ENCODE measurements at regions not wholly inside any gene's neighbourhood (a gene's known extent, or its start where the extent isn't known, plus 50 kb on each side); places are given as distances from the start of the nearest gene placed in this dataset.
A peak's percentile ranks its signal among the peaks of the same experiment; 100 is the strongest.

GRCh38 chr10:33813415-33813814 is 478.9 kb upstream of the NRP1 start:
- no peak for DNase-seq (ENCODE audit: low spot score)

- no peak for DNase-seq (ENCODE audit: low spot score)
Observed at GRCh38 chr10:33812586-33812985, 478.1 kb upstream of the NRP1 start.

DNA sequence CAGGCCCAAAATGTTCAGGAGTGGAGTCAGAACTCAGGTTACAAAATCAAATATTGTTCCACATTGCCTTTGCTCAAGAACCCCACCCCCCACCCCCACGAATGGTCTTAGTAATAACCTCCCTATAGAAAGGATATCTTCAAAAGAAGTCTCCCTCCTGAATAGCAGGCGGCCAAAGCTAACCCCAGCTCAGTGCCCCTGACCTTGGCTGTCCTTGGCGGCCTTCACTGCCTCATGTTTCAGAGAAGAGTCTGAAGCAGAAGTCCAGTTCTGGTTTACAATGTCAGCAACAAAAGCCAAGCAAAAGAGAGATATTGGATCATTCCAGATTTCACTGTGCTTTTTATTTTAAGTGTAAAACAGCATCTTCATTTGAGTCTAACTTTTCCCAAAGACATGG is 476.5 kb upstream of the NRP1 start:
- DNase-seq (ENCODE audit: low spot score): no peak

- no peak for DNase-seq (ENCODE audit: low spot score)
Observed at GRCh38 chr10:33809732-33810131, 475.3 kb upstream of the NRP1 start.

DNA sequence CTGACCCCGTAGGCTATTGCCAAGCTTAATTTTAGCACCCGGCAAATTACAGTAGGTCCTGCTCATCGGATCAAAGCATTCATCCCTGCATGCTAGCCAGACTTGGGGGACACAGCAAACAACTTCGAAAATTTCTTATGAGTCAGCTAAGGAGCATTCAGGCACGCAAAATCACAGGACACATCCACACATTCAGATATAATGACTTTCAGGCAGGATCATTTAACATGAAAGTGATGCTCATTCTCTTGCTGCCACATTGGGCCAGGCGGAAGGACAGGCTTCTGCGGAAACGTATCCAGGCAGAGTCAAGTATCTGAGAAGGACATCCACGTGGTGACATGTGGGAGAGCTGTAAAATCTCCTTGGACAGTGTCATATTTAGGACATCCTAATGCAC is 474.0 kb upstream of the NRP1 start:
- no peak for DNase-seq (ENCODE audit: low spot score)

DNA sequence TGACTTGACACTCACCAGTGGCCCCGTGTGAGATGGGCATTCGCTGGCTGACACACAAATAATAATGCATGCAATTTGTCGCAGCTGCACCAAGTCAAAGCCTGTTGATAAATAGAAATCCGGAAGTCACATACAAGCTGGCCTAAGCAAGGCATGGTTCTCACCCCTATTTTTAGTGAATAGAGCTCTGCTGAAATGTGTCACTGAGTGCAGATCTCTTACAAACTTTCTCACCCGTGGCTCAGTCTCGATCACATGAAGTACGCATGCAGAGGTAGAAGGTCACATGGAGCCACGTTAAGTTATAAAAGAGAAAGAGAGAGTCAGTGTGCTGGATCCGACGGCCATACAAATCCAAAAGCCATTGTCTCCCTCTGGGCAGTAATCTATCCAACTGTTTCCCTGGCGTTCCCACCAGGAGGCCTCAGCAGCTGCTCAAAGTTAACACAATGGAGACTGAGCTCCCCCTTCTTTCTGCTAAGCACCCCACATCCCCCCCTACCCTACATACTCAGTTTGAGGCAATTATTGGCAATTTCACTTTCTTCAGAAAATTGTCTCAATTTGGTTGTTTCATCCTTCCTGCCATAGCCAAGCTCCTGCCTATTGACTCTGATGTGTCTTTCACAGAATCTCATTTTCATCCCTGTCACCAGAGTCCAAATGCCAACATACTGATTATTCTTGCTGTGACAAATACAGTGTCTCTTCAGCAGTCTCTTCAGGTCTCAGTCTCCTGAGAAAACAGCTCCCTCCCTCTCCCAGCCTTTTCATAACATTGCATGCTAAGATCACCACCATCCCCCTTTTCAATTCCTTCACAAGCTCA is 473.3 kb upstream of the NRP1 start:
- no peak for DNase-seq (ENCODE audit: low spot score)

DNA sequence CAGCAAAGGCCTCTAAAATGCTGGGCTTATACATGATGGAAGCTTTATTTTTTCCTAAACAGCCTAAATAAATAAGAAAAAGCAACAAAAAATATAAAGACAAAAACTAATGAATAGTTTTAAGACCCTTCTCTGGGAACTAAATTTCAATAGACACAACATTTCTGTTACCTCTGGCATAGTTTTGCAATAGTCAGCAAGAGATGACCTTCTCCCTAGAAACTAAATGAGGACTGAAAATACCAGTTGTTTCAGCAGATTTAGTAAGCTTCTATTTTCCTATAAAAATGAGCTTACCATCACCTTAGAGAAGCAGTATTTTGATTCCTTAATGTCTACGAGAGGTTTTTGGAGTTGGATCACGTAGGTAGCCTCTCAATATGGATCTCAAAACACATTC is 471.4 kb upstream of the NRP1 start:
- no peak for DNase-seq (ENCODE audit: low spot score)

GRCh38 chr10:33804584-33804983 is 470.1 kb upstream of the NRP1 start:
- DNase-seq (ENCODE audit: low spot score): no peak

GRCh38 chr10:33803248-33803647 is 468.8 kb upstream of the NRP1 start:
- no peak for DNase-seq (ENCODE audit: low spot score)

DNA sequence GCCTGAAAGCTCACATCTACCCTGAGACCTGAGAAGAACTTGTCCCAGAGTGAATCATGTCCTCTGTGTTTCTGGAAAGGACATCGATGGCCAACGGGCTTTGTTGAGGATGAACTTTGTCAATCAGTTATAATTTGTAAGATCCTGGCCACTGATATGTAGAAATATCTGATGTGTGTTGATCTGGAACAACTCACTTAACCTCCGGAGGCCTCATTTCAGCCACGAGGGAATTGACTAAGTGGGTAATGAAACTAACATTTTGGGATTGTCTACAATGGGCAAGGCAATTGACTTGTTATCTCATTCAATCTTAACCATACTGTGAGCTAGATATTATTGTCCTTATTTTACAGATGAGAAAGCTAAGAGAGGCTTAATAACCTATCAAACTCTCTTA is 468.1 kb upstream of the NRP1 start:
- DNase-seq (ENCODE audit: low spot score): no peak

DNA sequence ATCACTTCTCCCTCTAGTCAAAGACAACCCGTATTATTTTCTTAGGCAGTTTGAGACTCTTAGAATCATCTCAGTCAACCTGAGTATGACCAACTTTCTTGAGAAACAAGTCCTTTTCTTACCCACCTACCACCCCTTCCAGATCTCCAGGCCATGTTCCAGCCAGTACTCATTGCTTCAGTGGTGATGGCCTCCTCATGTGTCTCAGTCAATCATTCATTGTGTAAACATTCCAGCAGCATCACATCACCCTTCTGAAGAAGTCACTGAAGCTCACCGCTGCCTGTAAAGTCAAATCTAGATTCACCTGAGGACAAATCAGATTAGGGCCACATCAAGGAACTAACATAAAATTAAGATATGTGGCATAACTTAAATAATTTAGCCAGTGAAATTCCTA is 467.2 kb upstream of the NRP1 start:
- no peak for DNase-seq (ENCODE audit: low spot score)

DNA sequence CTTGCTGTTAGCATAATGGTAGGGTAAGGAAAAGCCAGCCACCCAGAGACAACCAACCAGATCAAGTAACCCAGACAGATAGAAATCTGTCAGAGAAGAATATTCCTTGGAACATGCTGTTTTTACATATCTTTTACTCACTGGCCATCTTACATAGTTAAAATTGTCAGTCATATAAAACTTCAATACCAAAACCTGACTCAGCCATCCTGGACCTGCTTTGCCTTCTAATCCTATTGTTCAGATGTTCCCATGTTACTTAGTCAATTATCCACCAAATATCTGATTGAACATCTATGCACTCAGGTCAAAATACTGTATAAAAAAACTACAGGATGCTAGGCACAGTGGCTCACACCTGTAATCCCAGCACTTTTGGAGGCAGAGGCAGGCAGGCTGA is 466.5 kb upstream of the NRP1 start:
- DNase-seq (ENCODE audit: low spot score): no peak

GRCh38 chr10:33800545-33800944 is 466.1 kb upstream of the NRP1 start:
- no peak for DNase-seq (ENCODE audit: low spot score)

DNA sequence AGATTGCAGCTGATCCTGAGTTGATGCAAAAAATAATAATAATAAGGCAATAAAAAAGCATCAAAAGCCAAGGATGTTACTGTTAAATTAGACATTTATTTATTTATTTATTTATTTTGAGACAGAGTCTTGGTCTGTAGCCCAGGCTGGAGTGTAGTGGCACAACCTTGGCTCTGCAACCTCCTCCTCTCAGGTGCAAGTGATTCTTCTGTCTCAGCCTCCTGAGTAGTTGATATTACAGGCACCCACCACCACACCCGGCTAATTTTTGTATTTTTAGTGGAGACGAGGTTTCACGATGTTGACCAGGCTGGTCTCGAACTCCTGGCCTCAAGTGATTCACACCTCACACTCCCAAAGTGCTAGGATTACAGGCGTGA is 465.5 kb upstream of the NRP1 start:
- no peak for DNase-seq (ENCODE audit: low spot score)

GRCh38 chr10:33799281-33799943 is 464.9 kb upstream of the NRP1 start:
- no peak for DNase-seq (ENCODE audit: low spot score)

DNA sequence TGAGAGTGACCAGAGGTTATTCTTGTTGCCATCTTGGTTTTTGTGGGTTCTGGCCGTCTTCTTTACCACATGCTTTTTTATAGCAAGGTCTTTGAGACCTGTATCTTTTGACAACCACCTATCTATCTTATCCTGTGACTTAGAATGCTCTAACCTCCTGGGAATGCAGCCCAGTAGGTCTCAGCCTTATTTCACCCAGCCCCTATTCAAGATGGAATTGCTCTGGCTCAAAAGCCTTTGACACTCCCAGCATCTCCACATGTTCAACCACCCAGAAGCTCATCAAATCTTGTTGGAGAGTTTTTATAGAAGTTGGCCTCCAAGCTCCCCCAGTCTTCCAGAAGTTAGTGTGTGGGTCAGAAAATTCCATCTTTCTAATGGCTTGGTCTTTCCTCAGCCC is 464.3 kb upstream of the NRP1 start:
- DNase-seq (ENCODE audit: low spot score): no peak

GRCh38 chr10:33796680-33797079 is 462.2 kb upstream of the NRP1 start:
- no peak for DNase-seq (ENCODE audit: low spot score)

GRCh38 chr10:33795529-33795928 is 461.1 kb upstream of the NRP1 start:
- no peak for DNase-seq (ENCODE audit: low spot score)

GRCh38 chr10:33794460-33794859 is 460.0 kb upstream of the NRP1 start:
- DNase-seq (ENCODE audit: low spot score): no peak

- DNase-seq (ENCODE audit: low spot score): no peak
Observed at GRCh38 chr10:33793793-33794192, 459.3 kb upstream of the NRP1 start.

DNA sequence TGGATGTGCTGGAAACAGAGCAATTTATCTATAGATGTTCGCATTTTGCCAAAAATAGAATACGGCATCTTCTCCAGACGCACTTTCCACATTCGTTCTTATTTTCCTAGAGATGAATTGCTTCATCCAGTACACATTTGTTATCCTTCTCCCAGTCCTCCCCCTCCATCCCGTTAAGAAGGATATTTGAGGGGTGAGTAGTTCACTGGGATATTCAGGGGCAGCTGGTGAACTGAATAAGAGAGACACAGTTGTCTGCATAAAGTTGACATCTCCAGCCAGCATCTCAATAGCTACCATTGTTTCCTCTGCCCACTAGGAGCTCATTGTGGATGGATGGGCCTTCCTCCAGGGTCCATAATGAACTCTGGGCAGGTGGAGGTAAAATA is 456.8 kb upstream of the NRP1 start:
- DNase-seq (ENCODE audit: low spot score): peak; percentile 8

GRCh38 chr10:33790521-33791271 is 456.2 kb upstream of the NRP1 start:
- DNase-seq (ENCODE audit: low spot score): no peak

DNA sequence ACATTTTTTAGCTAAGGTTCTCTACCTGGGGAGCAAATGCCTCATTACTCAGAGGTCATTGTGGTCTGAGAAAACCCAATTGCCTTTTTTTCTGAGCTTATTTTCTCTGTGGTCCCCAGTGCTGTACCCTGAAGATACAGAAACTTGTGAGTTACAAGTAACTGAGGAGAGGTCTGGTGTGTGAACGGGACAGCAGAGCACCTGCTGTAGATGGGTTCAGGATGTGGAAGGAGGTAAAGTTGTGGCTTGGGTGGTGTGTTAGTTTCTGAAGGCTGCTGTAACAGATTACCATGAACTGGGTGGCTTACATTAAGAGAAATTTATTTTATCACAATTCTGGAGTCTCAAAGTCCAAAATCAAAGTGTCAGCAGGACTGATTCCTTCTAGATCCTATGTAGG is 449.1 kb upstream of the NRP1 start:
- no peak for DNase-seq (ENCODE audit: low spot score)
